H1 (cell line): ENCODE measurements at regions not wholly inside any gene's neighbourhood (a gene's known extent, or its start where the extent isn't known, plus 50 kb on each side); places are given as distances from the start of the nearest gene placed in this dataset.

Experiments used
- CTCF ChIA-PET: fragments of 300-600 bp; sonication (Branson Sonifier 250); formaldehyde crosslinking; loops from one replicate; lab custom pipeline; 2021; ENCODE audit not compliant: partially characterized antibody; lab: Charles Lee
- POLR2A ChIA-PET: fragments of 300-600 bp; sonication (Branson Sonifier 250); formaldehyde crosslinking; loops from one replicate; lab custom pipeline; 2021; ENCODE audit warnings: inconsistent platforms; ENCODE audit not compliant: partially characterized antibody; lab: Charles Lee
- DNase-seq, 2 experiments: peaks; one replicate each; pipeline versions ENCODE4 v3.0.0 to v3.0.0-alpha.2; 2010 to 2022; ENCODE audit warnings: low spot score in 2 of 2, low read depth in 1 of 2, mixed read lengths in 1 of 2
- FAIRE-seq: peaks from 2 replicates; lab custom pipeline; 2011; peaks lifted over from hg19 to GRCh38; lab: Jason Lieb, UNC
- H2AFZ ChIP-seq: 2 replicates; pipeline ENCODE4 v1.8.1; 2012; ENCODE audit warnings: low read length, inconsistent platforms
- H2AK5ac ChIP-seq: 2 replicates; pipeline ENCODE4 v1.6.1; 2013; ENCODE audit warnings: low read depth, low read length
- H2BK120ac ChIP-seq: replicated peaks from 2 replicates; pipeline ENCODE3; 2013; ENCODE audit warnings: low read depth, low read length, inconsistent platforms
- H2BK12ac ChIP-seq: 2 replicates; pipeline ENCODE4 v1.6.1; 2013; ENCODE audit warnings: low read depth, low read length
- H2BK15ac ChIP-seq: 2 replicates; pipeline ENCODE4 v1.6.1; 2013; ENCODE audit warnings: low read length
- H2BK20ac ChIP-seq: 2 replicates; pipeline ENCODE4 v1.6.1; 2013; ENCODE audit warnings: low read length
- H2BK5ac ChIP-seq: 2 replicates; pipeline ENCODE4 v1.6.1; 2013; ENCODE audit warnings: low read depth, low read length
- H3K14ac ChIP-seq: 2 replicates; pipeline ENCODE4 v1.6.1; 2013; ENCODE audit warnings: inconsistent platforms; ENCODE audit not compliant: insufficient read length
- H3K18ac ChIP-seq: 2 replicates; pipeline ENCODE4 v1.6.1; 2013; ENCODE audit warnings: low read length; ENCODE audit errors: extremely low read depth
- H3K23ac ChIP-seq: 2 replicates; pipeline ENCODE4 v1.6.1; 2013; ENCODE audit warnings: inconsistent platforms; ENCODE audit not compliant: insufficient read length
- H3K23me2 ChIP-seq: 2 replicates; pipeline ENCODE4 v1.6.1; 2013; ENCODE audit warnings: low read depth, low read length
- H3K27ac ChIP-seq: 2 replicates; pipeline ENCODE4 v1.6.1; 2011; ENCODE audit warnings: low read depth, low read length, inconsistent platforms
- H3K27me3 ChIP-seq, 4 experiments: replicated peaks in 1 of 4; 1 replicate in 1 of 4; 2 replicates in 3 of 4; pipeline versions ENCODE4 v1.6.1 to v1.8.1; 2011 to 2013; ENCODE audit warnings: low read length in 3 of 4, mild to moderate bottlenecking in 3 of 4, inconsistent platforms in 2 of 4, mixed read lengths in 2 of 4, moderate library complexity in 1 of 4; ENCODE audit not compliant: control insufficient read depth in 3 of 4, insufficient read depth in 3 of 4; ENCODE audit errors: extremely low read depth in 1 of 4
- H3K36me3 ChIP-seq, 4 experiments: 2 replicates each; pipeline versions ENCODE4 v1.6.1 to v1.8.1; 2011 to 2013; ENCODE audit warnings: mild to moderate bottlenecking in 4 of 4, low read length in 3 of 4, moderate library complexity in 2 of 4, control low read depth in 1 of 4, inconsistent platforms in 1 of 4; ENCODE audit not compliant: insufficient read depth in 4 of 4, control insufficient read depth in 2 of 4
- H3K4ac ChIP-seq: replicated peaks from 2 replicates; pipeline ENCODE3; 2013; ENCODE audit warnings: low read length, low read depth, mixed read lengths, inconsistent platforms; ENCODE audit not compliant: insufficient read length
- H3K4me1 ChIP-seq, 4 experiments: replicated peaks in 1 of 4; 1 replicate in 1 of 4; 2 replicates in 3 of 4; pipeline versions ENCODE4 v1.6.1 to v1.8.1; 2011 to 2013; ENCODE audit warnings: low read length in 3 of 4, inconsistent platforms in 2 of 4, mixed read lengths in 1 of 4; ENCODE audit not compliant: insufficient read depth in 4 of 4, control insufficient read depth in 3 of 4
- H3K4me2 ChIP-seq, 2 experiments: 2 replicates each; pipeline versions ENCODE4 v1.6.1 to v1.8.1; 2011 to 2013; ENCODE audit warnings: low read depth in 2 of 2, low read length in 2 of 2, control low read depth in 1 of 2, inconsistent platforms in 1 of 2, mild to moderate bottlenecking in 1 of 2; ENCODE audit not compliant: insufficient read depth in 1 of 2
- H3K4me3 ChIP-seq, 4 experiments: fragments of 200-600, 300-600 bp in 1 of 4; sonication (generic), shearing (Covaris generic), sonication (Bioruptor Twin) in 1 of 4; 2 replicates each; pipeline versions ENCODE4 v1.5.1 to v1.8.1; 2011 to 2016; ENCODE audit warnings: low read length in 4 of 4, low read depth in 3 of 4, control low read depth in 2 of 4, inconsistent platforms in 2 of 4, mild to moderate bottlenecking in 2 of 4, mixed read lengths in 1 of 4, moderate library complexity in 1 of 4; ENCODE audit not compliant: insufficient read depth in 2 of 4; ENCODE audit errors: extremely low read depth in 1 of 4
- H3K56ac ChIP-seq: replicated peaks from 2 replicates; pipeline ENCODE3; 2013; ENCODE audit warnings: low read depth, mild to moderate bottlenecking, mixed read lengths, low read length, inconsistent platforms; ENCODE audit not compliant: insufficient read length
- H3K79me1 ChIP-seq: 2 replicates; pipeline ENCODE4 v1.6.1; 2013; ENCODE audit warnings: low read depth, low read length, control low read depth
- H3K79me2 ChIP-seq, 2 experiments: 2 replicates each; pipeline versions ENCODE4 v1.6.1 to v1.8.1; 2012 to 2013; ENCODE audit warnings: low read length in 2 of 2, mild to moderate bottlenecking in 2 of 2, inconsistent platforms in 1 of 2; ENCODE audit not compliant: insufficient read depth in 2 of 2, control insufficient read depth in 1 of 2
- H3K9ac ChIP-seq, 4 experiments: replicated peaks in 1 of 4; 1 replicate in 1 of 4; 2 replicates in 3 of 4; pipeline versions ENCODE4 v1.6.1 to v1.8.1; 2011 to 2013; ENCODE audit warnings: low read depth in 3 of 4, low read length in 3 of 4, control low read depth in 2 of 4, mild to moderate bottlenecking in 2 of 4, moderate library complexity in 2 of 4, inconsistent platforms in 1 of 4; ENCODE audit errors: extremely low read depth in 1 of 4
- H3K9me3 ChIP-seq, 2 experiments: 2 replicates each; pipeline versions ENCODE4 v1.6.1 to v1.8.1; 2012 to 2013; ENCODE audit warnings: mild to moderate bottlenecking in 2 of 2, moderate library complexity in 2 of 2, control low read depth in 1 of 2, inconsistent platforms in 1 of 2, low read depth in 1 of 2, low read length in 1 of 2, mixed read lengths in 1 of 2; ENCODE audit not compliant: insufficient read depth in 2 of 2
- H4K20me1 ChIP-seq, 2 experiments: replicated peaks in 1 of 2; 2 replicates each; pipeline versions ENCODE3 to v1.8.1; 2011 to 2013; ENCODE audit warnings: inconsistent platforms in 2 of 2, low read length in 2 of 2, mild to moderate bottlenecking in 1 of 2; ENCODE audit not compliant: insufficient read depth in 2 of 2, control insufficient read depth in 1 of 2
- H4K5ac ChIP-seq: 2 replicates; pipeline ENCODE4 v1.6.1; 2013; ENCODE audit warnings: low read length, low read depth, mixed read lengths, inconsistent platforms; ENCODE audit not compliant: insufficient read length
- H4K8ac ChIP-seq: 2 replicates; pipeline ENCODE4 v1.8.0; 2013; ENCODE audit warnings: mild to moderate bottlenecking, moderate library complexity, low read length, inconsistent platforms; ENCODE audit not compliant: insufficient read depth; ENCODE audit errors: extremely low read depth
- H4K91ac ChIP-seq: replicated peaks from 2 replicates; pipeline ENCODE3; 2013; ENCODE audit warnings: low read length, mixed read lengths, inconsistent platforms; ENCODE audit not compliant: insufficient read length
- CBX8 ChIP-seq: fragments of 300-800, 300-1000 bp; sonication (generic); IDR thresholded peaks from 2 replicates; pipeline ENCODE4 v1.7.1; 2016; ENCODE audit warnings: low read depth, low read length, borderline replicate concordance
- CREB1 ChIP-seq: IDR thresholded peaks from 2 replicates; pipeline ENCODE4 v1.6.1; 2012; ENCODE audit warnings: inconsistent platforms
- CTBP2 ChIP-seq: IDR thresholded peaks from 2 replicates; pipeline ENCODE4 v1.7.0; 2011; ENCODE audit warnings: borderline replicate concordance, mild to moderate bottlenecking, moderate library complexity, mixed read lengths, low read length; ENCODE audit not compliant: insufficient read depth, insufficient read length
- EGR1 ChIP-seq: IDR thresholded peaks from 2 replicates; pipeline ENCODE4 v1.6.1; 2011; ENCODE audit warnings: low read depth, low read length, borderline replicate concordance
- FOSL1 ChIP-seq: IDR thresholded peaks from 2 replicates; pipeline ENCODE4 v1.6.1; 2011; ENCODE audit warnings: mild to moderate bottlenecking, low read depth, low read length, moderate library complexity; ENCODE audit not compliant: insufficient read depth
- JUND ChIP-seq: IDR thresholded peaks from 2 replicates; pipeline ENCODE4 v1.6.1; 2011; ENCODE audit warnings: mild to moderate bottlenecking, improper control_type of control experiment, low read length
- RXRA ChIP-seq: IDR thresholded peaks from 2 replicates; pipeline ENCODE4 v1.6.1; 2011; ENCODE audit warnings: low read depth, mild to moderate bottlenecking, low read length, moderate library complexity; ENCODE audit not compliant: insufficient read depth
- SAP30 ChIP-seq: fragments of 300-600 bp; sonication (generic); IDR thresholded peaks from 2 replicates; pipeline ENCODE4 v1.7.1; 2012; ENCODE audit warnings: low read length, moderate library complexity, mild to moderate bottlenecking, inconsistent platforms; ENCODE audit not compliant: insufficient read depth, insufficient replicate concordance
- SUZ12 ChIP-seq: fragments of 200-600 bp; sonication (generic); IDR thresholded peaks from 2 replicates; pipeline ENCODE4 v1.6.1; 2012; ENCODE audit warnings: mild to moderate bottlenecking, inconsistent platforms, low read length, moderate library complexity, mixed read lengths
- TCF12 ChIP-seq: IDR thresholded peaks from 2 replicates; pipeline ENCODE4 v1.6.1; 2011; ENCODE audit warnings: low read depth, mild to moderate bottlenecking, low read length
- TEAD4 ChIP-seq: IDR thresholded peaks from 2 replicates; pipeline ENCODE4 v1.6.1; 2012; ENCODE audit warnings: low read depth, low read length, inconsistent platforms, mixed read lengths
- USF2 ChIP-seq: IDR thresholded peaks from 2 replicates; pipeline ENCODE4 v1.6.1; 2011; ENCODE audit warnings: low read length, improper control_type of control experiment
- YY1 ChIP-seq: IDR thresholded peaks from 2 replicates; pipeline ENCODE4 v1.6.1; 2011; ENCODE audit warnings: low read depth, mild to moderate bottlenecking, low read length
- WGBS, 2 experiments: shearing (Covaris generic) in 1 of 2; methylation state at CpG; one replicate each; pipeline versions ENCODE4 v1.1.6 to v1.1.7; 2013 to 2015; ENCODE audit warnings: low lambda C conversion rate in 2 of 2, mixed read lengths in 2 of 2, inconsistent platforms in 1 of 2, low coverage in 1 of 2, missing lambda C conversion rate in 1 of 2; ENCODE audit not compliant: insufficient replicate concordance in 2 of 2, insufficient coverage in 1 of 2, insufficient read length in 1 of 2; ENCODE audit errors: extremely low coverage in 1 of 2, missing lambda C conversion rate in 1 of 2; 5-methylcytosine and 5-hydroxymethylcytosine counted together

DNA sequence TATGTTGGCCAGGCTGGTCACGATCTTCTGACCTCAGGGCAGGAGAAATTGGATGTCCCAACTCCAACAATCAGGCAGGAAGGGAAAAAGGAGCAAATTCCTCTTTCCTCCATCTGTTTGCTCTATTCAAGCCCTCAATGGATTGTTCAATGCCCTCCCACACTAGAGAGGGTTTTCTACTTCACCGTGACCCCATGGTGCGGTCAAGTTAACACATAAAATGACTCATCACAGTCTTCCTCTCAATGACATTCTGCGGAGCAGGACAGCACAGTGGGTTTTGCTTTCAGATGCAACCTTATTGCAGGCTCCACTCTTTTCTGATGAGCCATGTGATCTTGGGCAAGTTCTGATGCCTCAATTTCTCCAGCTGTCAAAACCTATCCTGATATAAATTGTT, 364.9 kb downstream of the ANKRD30A start (continued):
- TF ChIP-seq FOSL1 = no peak

DNA sequence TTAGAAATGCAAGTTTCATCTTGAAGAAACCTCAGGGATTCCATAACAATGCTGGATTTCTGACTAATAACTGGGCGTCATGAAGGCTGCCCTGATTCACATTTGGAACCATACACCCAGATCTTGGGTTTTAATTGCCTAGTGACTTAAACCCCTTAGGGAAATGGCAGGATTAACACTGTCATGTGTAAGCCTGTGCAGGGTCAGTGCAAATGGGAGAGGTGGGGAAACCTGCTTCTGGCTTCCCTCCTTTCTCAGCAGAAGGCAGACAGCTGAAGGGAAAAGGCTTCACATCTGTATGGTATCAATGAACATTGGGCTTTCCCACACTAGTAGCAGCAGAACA, 364.2 kb downstream of the ANKRD30A start:
- no peak overlapping the region for H3K23ac ChIP-seq
- H3K36me3 ChIP-seq = no peaks in the 10 kb centered on the region
- H2BK12ac ChIP-seq = no peak overlapping the region
- no peak overlapping the region for H3K14ac ChIP-seq
- no peaks in the 10 kb centered on the region for H3K79me2 ChIP-seq
- no peak overlapping the region for H2BK20ac ChIP-seq
- no peak overlapping the region for H3K27ac ChIP-seq
- WGBS, 2 experiments = 94% methylated on average over 1 of the region's 1 CpG; no CpG with 5 or more reads in 1 of the 2 experiments
- no peak overlapping the region for H3K4me3 ChIP-seq
- no peak overlapping the region for H2BK120ac ChIP-seq
- ChIA-PET POLR2A (no interaction called here), CTCF (no interaction called here)
- no peak overlapping the region for H4K91ac ChIP-seq
- no peak for FAIRE-seq
- H3K79me1 ChIP-seq = no peaks in the 10 kb centered on the region
- H3K4me2 ChIP-seq = no peak overlapping the region
- H3K56ac ChIP-seq = no peak overlapping the region
- H4K5ac ChIP-seq = no peak overlapping the region
- no peak overlapping the region for H4K8ac ChIP-seq
- H3K4ac ChIP-seq = no peak overlapping the region
- H3K9ac ChIP-seq = no peak overlapping the region
- H3K23me2 ChIP-seq = no peaks in the 10 kb centered on the region; the same call in 1 of the 2 replicates
- H3K9me3 ChIP-seq = peaks cover 54 to 90% of the 10 kb centered on the region in 2 experiments
- no peaks in the 10 kb centered on the region for H3K27me3 ChIP-seq
- no peak for DNase-seq
- H2BK15ac ChIP-seq = no peak overlapping the region
- H3K4me1 ChIP-seq = no peaks in the 10 kb centered on the region
- H2AFZ ChIP-seq = no peak overlapping the region
- H3K18ac ChIP-seq = no peak overlapping the region
- H4K20me1 ChIP-seq = no peaks in the 10 kb centered on the region
- H2AK5ac ChIP-seq = no peak overlapping the region
- no peak overlapping the region for H2BK5ac ChIP-seq
- no peak for TF ChIP-seq JUND
- TF ChIP-seq RXRA = no peak
- TF ChIP-seq USF2 = no peak
- TF ChIP-seq SUZ12 = no peak
- no peak for TF ChIP-seq CTBP2
- no peak for TF ChIP-seq SAP30
- no peak for TF ChIP-seq YY1
- no peak for TF ChIP-seq TCF12
- no peak for TF ChIP-seq CBX8
- no peak for TF ChIP-seq CREB1
- no peak for TF ChIP-seq TEAD4
- no peak for TF ChIP-seq EGR1
